SK-N-SH (cell line): ENCODE measurements at regions not wholly inside any gene's neighbourhood (a gene's known extent, or its start where the extent isn't known, plus 50 kb on each side); places are given as distances from the start of the nearest gene placed in this dataset.

Experiments used
- CTCF ChIA-PET: fragments of 300-600, 350-600 bp; formaldehyde crosslinking; extraction: SDS; loops from one replicate; lab custom pipeline; 2021; lab: Yijun Ruan, JAX
- POLR2A ChIA-PET: fragments of 350-600 bp; sonication (Branson Sonifier 250); formaldehyde crosslinking; extraction: SDS; loops from one replicate; lab custom pipeline; 2020; ENCODE audit warnings: antibody characterized with exemption, inconsistent platforms; lab: Yijun Ruan, JAX
- DNase-seq: peaks from one replicate; pipeline ENCODE4 v3.0.0; 2012
- H2AFZ ChIP-seq: fragments of 200-600 bp; sonication (generic); 2 replicates; pipeline ENCODE4 v1.8.1; 2016; ENCODE audit warnings: antibody characterized with exemption, mild to moderate bottlenecking, low read depth
- H3F3A ChIP-seq: fragments of 200-600 bp; sonication (generic); replicated peaks from 2 replicates; pipeline ENCODE3; 2016; ENCODE audit warnings: antibody characterized with exemption, mild to moderate bottlenecking; ENCODE audit not compliant: insufficient read depth
- H3K27ac ChIP-seq, 2 experiments: fragments of 200-500 bp in 1 of 2; fragments of 200-600 bp in 1 of 2; sonication (Bioruptor generic) in 1 of 2; sonication (generic), shearing (Covaris generic) in 1 of 2; 2 replicates each; pipeline versions ENCODE4 v1.5.1 to v1.6.1; 2014 to 2016; ENCODE audit warnings: low read depth in 2 of 2, inconsistent platforms in 1 of 2, low read length in 1 of 2, mild to moderate bottlenecking in 1 of 2, mixed read lengths in 1 of 2
- H3K27me3 ChIP-seq: fragments of 200-600 bp; sonication (generic), shearing (Covaris generic); 2 replicates; pipeline ENCODE4 v1.6.1; 2016; ENCODE audit warnings: mixed run types; ENCODE audit not compliant: insufficient read depth
- H3K36me3 ChIP-seq, 2 experiments: fragments of 200-500 bp in 1 of 2; fragments of 200-600 bp in 1 of 2; sonication (Bioruptor generic) in 1 of 2; sonication (generic) in 1 of 2; replicated peaks in 1 of 2; 2 replicates each; pipeline versions ENCODE3 to v1.5.1; 2014 to 2016; ENCODE audit warnings: low read length in 1 of 2, mild to moderate bottlenecking in 1 of 2; ENCODE audit not compliant: insufficient read depth in 2 of 2, control insufficient read depth in 1 of 2
- H3K4me1 ChIP-seq, 2 experiments: fragments of 200-500 bp in 1 of 2; fragments of 200-600 bp in 1 of 2; sonication (Bioruptor generic) in 1 of 2; sonication (generic), shearing (Covaris generic) in 1 of 2; 2 replicates each; pipeline versions ENCODE4 v1.5.1 to v1.6.1; 2014 to 2016; ENCODE audit warnings: low read depth in 1 of 2, low read length in 1 of 2, mixed run types in 1 of 2; ENCODE audit not compliant: insufficient read depth in 2 of 2, control insufficient read depth in 1 of 2
- H3K4me2 ChIP-seq: fragments of 200-600 bp; sonication (generic), shearing (Covaris generic); 2 replicates; pipeline ENCODE4 v1.6.1; 2017; ENCODE audit warnings: mixed run types
- H3K4me3 ChIP-seq, 2 experiments: fragments of 200-500 bp in 1 of 2; fragments of 200-600 bp in 1 of 2; sonication (Bioruptor generic) in 1 of 2; sonication (generic), shearing (Covaris generic) in 1 of 2; 2 replicates each; pipeline versions ENCODE4 v1.5.1 to v1.8.1; 2014 to 2016; ENCODE audit warnings: low read depth in 2 of 2, inconsistent platforms in 1 of 2, low read length in 1 of 2, mild to moderate bottlenecking in 1 of 2, mixed read lengths in 1 of 2, moderate library complexity in 1 of 2
- H3K79me2 ChIP-seq: fragments of 200-600 bp; sonication (generic); 2 replicates; pipeline ENCODE4 v1.8.1; 2017; ENCODE audit warnings: mild to moderate bottlenecking; ENCODE audit not compliant: insufficient read depth
- H3K9ac ChIP-seq: fragments of 200-600 bp; sonication (generic); 2 replicates; pipeline ENCODE4 v1.6.1; 2017; ENCODE audit warnings: mixed run types
- H3K9me2 ChIP-seq: fragments of 200-600 bp; sonication (generic); 2 replicates; pipeline ENCODE4 v1.6.1; 2017; ENCODE audit warnings: mixed run types
- H3K9me3 ChIP-seq: fragments of 200-600 bp; sonication (generic); 2 replicates; pipeline ENCODE4 v1.6.1; 2017; ENCODE audit warnings: mixed run types, mild to moderate bottlenecking, moderate library complexity
- H4K20me1 ChIP-seq: fragments of 200-600 bp; sonication (generic); 2 replicates; pipeline ENCODE4 v1.6.1; 2017; ENCODE audit warnings: mild to moderate bottlenecking, mixed run types; ENCODE audit not compliant: insufficient read depth
- EP300 ChIP-seq, 2 experiments: IDR thresholded peaks; 2 replicates each; pipeline versions ENCODE4 v1.4.0 to v1.6.1; 2012; ENCODE audit warnings: borderline replicate concordance in 1 of 2, low read depth in 1 of 2, low read length in 1 of 2
- FOSL2 ChIP-seq: IDR thresholded peaks from 2 replicates; pipeline ENCODE4 v1.4.0; 2012; ENCODE audit warnings: low read depth, mild to moderate bottlenecking, moderate library complexity, borderline replicate concordance
- GABPA ChIP-seq: IDR thresholded peaks from 2 replicates; pipeline ENCODE4 v1.4.0; 2012; ENCODE audit warnings: low read depth, mild to moderate bottlenecking
- GATA2 ChIP-seq: sonication (generic); formaldehyde crosslinking; IDR thresholded peaks from 2 replicates; pipeline ENCODE4 v1.5.0; 2020; ENCODE audit warnings: mild to moderate bottlenecking, missing genetic modification reagents
- NRF1 ChIP-seq: IDR thresholded peaks from 2 replicates; pipeline ENCODE4 v1.6.1; 2012; ENCODE audit warnings: low read depth, mild to moderate bottlenecking, low read length
- POLR2AphosphoS5 ChIP-seq: IDR thresholded peaks from 2 replicates; pipeline ENCODE4 v1.6.1; 2012; ENCODE audit warnings: low read depth, low read length
- RAD21 ChIP-seq: IDR thresholded peaks from 2 replicates; pipeline ENCODE4 v1.6.1; 2012; ENCODE audit warnings: mild to moderate bottlenecking, low read length
- TAF1 ChIP-seq: IDR thresholded peaks from 2 replicates; pipeline ENCODE4 v1.6.1; 2012; ENCODE audit warnings: low read depth, mild to moderate bottlenecking, low read length, moderate library complexity, borderline replicate concordance
- TCF12 ChIP-seq: IDR thresholded peaks from 2 replicates; pipeline ENCODE4 v1.4.0; 2012
- TEAD4 ChIP-seq: IDR thresholded peaks from 2 replicates; pipeline ENCODE4 v1.4.0; 2012; ENCODE audit warnings: mild to moderate bottlenecking, borderline replicate concordance; ENCODE audit not compliant: insufficient read depth
- WGBS: methylation state at CpG from one replicate; pipeline ENCODE4 v1.1.6; 2017; ENCODE audit warnings: low lambda C conversion rate; 5-methylcytosine and 5-hydroxymethylcytosine counted together
- TF ChIP-seq, protein P1 (sequence below): IDR thresholded peaks from 2 replicates; pipeline ENCODE4 v1.6.1; 2012; ENCODE audit warnings: mild to moderate bottlenecking, low read depth, low read length, moderate library complexity
- TF ChIP-seq, protein P2 (sequence below): IDR thresholded peaks from 2 replicates; pipeline ENCODE4 v1.4.0; 2012; ENCODE audit warnings: low read depth, borderline replicate concordance

DNA sequence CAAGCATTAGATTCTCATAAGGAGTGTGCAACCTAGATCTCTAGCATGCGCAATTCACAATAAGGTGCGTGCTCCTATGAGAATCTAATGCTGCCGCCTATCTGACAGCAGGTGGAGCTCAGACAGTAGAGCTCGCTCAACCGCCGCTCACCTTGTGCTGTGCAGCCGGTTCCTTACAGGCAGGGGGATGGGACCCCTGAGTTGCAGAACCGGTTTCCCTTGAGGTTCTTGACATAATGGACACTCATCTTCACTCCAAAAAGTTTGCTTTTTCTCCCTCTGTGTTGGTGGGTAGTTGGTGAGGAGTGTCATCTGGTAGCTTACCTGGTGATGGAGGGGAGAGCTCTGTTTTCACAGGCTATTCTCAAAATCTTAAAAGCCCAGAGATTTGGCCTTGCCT is 324.0 kb upstream of the TBL1XR1 start:
- no peaks in the 10 kb centered on the region for H3K36me3 ChIP-seq
- H3K79me2 ChIP-seq = no peaks in the 10 kb centered on the region
- H3K4me2 ChIP-seq = no peak overlapping the region
- no peaks in the 10 kb centered on the region for H4K20me1 ChIP-seq
- DNase-seq = no peak
- CTCF ChIA-PET = interaction anchor here (1.2 to 1.6 kb wide), 3 partner anchors 97 to 161 kb away, joined by 3 to 4 read pairs (median 3); no protein-coding TSS in a partner anchor
- no peak overlapping the region for H3K27ac ChIP-seq
- no peak overlapping the region for H2AFZ ChIP-seq
- TF ChIP-seq NRF1 = no peak
- peak; percentile 27; the same call in 1 of the 2 replicates for TF ChIP-seq RAD21
- no peak overlapping the region for H3K4me3 ChIP-seq
- WGBS = 90% methylated on average over 3 of the region's 8 CpGs
- peaks cover 4% of the 10 kb centered on the region for H3F3A ChIP-seq
- peaks cover 4 to 20% of the 10 kb centered on the region in 2 experiments; a peak in 2 of 4 replicates for H3K4me1 ChIP-seq
- no peaks in the 10 kb centered on the region for H3K27me3 ChIP-seq
- H3K9me3 ChIP-seq = no peaks in the 10 kb centered on the region
- no peak overlapping the region for H3K9ac ChIP-seq
- no peaks in the 10 kb centered on the region for H3K9me2 ChIP-seq
- POLR2A ChIA-PET = no interaction called here

DNA sequence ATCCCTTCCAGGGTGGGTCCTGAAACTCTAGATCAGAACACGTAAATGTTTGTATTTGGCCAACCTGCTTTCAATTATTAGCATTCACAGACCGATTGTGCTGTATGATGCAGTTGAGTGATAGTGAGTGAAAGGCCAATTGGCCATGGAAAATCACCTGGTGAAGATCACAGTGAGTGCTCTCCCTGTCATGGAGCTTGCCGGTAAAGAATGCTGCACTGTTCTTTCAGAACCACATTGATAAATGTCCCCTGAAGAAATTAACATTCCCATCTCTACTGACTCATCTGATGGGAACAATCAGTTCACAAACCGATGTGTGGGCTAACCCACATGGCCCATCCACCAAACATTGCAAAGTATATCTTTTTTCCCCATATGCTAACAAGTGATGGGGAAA is 324.8 kb upstream of the TBL1XR1 start:
- no peak overlapping the region; a peak in 1 of 4 replicates for H3K27ac ChIP-seq
- H3K9me2 ChIP-seq = no peaks in the 10 kb centered on the region
- no peaks in the 10 kb centered on the region for H4K20me1 ChIP-seq
- H3K9ac ChIP-seq = no peak overlapping the region
- ChIA-PET CTCF (interaction anchor here (0.7 to 1.6 kb wide), 7 partner anchors 10 to 318 kb away, joined by 3 to 5 read pairs (median 3); no protein-coding TSS in a partner anchor), POLR2A (no interaction called here)
- H3K4me2 ChIP-seq = no peak overlapping the region
- DNase-seq = peak; percentile 28
- no peaks in the 10 kb centered on the region for H3K79me2 ChIP-seq
- 27% methylated on average over 4 of the region's 4 CpGs for WGBS
- no peaks in the 10 kb centered on the region for H3K36me3 ChIP-seq
- H2AFZ ChIP-seq = no peak overlapping the region
- H3K4me1 ChIP-seq = peaks cover 5 to 21% of the 10 kb centered on the region in 2 experiments; a peak in 2 of 4 replicates
- no peaks in the 10 kb centered on the region for H3K9me3 ChIP-seq
- TF ChIP-seq FOSL2 (no peak), TAF1 (no peak), RAD21 (0 out of 2 replicates have a peak, but pooled peaks have one; percentile 1), GATA2 (peak; percentile 28; the same call in 1 of the 2 replicates), POLR2AphosphoS5 (no peak), TCF12 (0 out of 2 replicates have a peak, but pooled peaks have one; percentile 21), GABPA (no peak), EP300 (IDR thresholded peaks at IDR 0.05; ENCODE audit: borderline replicate concordance in 1 of 2, low read depth in 1 of 2, low read length in 1 of 2) (peak in 1 of 2 experiments; percentile 22; a peak in 1 of 4 replicates), TEAD4 (no peak)
- TF ChIP-seq, protein P1, sequence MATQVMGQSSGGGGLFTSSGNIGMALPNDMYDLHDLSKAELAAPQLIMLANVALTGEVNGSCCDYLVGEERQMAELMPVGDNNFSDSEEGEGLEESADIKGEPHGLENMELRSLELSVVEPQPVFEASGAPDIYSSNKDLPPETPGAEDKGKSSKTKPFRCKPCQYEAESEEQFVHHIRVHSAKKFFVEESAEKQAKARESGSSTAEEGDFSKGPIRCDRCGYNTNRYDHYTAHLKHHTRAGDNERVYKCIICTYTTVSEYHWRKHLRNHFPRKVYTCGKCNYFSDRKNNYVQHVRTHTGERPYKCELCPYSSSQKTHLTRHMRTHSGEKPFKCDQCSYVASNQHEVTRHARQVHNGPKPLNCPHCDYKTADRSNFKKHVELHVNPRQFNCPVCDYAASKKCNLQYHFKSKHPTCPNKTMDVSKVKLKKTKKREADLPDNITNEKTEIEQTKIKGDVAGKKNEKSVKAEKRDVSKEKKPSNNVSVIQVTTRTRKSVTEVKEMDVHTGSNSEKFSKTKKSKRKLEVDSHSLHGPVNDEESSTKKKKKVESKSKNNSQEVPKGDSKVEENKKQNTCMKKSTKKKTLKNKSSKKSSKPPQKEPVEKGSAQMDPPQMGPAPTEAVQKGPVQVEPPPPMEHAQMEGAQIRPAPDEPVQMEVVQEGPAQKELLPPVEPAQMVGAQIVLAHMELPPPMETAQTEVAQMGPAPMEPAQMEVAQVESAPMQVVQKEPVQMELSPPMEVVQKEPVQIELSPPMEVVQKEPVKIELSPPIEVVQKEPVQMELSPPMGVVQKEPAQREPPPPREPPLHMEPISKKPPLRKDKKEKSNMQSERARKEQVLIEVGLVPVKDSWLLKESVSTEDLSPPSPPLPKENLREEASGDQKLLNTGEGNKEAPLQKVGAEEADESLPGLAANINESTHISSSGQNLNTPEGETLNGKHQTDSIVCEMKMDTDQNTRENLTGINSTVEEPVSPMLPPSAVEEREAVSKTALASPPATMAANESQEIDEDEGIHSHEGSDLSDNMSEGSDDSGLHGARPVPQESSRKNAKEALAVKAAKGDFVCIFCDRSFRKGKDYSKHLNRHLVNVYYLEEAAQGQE = peak; percentile 67; the same call in 1 of the 2 replicates
- TF ChIP-seq, protein P2, sequence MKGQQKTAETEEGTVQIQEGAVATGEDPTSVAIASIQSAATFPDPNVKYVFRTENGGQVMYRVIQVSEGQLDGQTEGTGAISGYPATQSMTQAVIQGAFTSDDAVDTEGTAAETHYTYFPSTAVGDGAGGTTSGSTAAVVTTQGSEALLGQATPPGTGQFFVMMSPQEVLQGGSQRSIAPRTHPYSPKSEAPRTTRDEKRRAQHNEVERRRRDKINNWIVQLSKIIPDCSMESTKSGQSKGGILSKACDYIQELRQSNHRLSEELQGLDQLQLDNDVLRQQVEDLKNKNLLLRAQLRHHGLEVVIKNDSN = no peak
- H3K4me3 ChIP-seq = no peak overlapping the region
- H3F3A ChIP-seq = no peaks in the 10 kb centered on the region
- H3K27me3 ChIP-seq = no peaks in the 10 kb centered on the region
